HL-60 (cell line): ENCODE measurements at regions not wholly inside any gene's neighbourhood (a gene's known extent, or its start where the extent isn't known, plus 50 kb on each side); places are given as distances from the start of the nearest gene placed in this dataset.

ENCODE experiments used
- DNase-seq, 2 experiments: peaks; one replicate each; pipeline ENCODE4 v3.0.0-alpha.2; 2010 to 2020; ENCODE audit warnings: low read depth in 1 of 2, low spot score in 1 of 2
- H3K27ac ChIP-seq: fragments of 250-450 bp; sonication (Bioruptor Pico); replicated peaks from 2 replicates; pipeline ENCODE4 v1.5.1; 2020; ENCODE audit warnings: mild to moderate bottlenecking, moderate library complexity
- H3K27me3 ChIP-seq: fragments of 250-450 bp; sonication (Bioruptor Pico); 2 replicates; pipeline ENCODE4 v1.5.1; 2021; ENCODE audit warnings: mild to moderate bottlenecking, moderate library complexity; ENCODE audit not compliant: insufficient read depth, poor library complexity, severe bottlenecking
- H3K4me3 ChIP-seq: replicated peaks from 2 replicates; pipeline ENCODE4 v1.5.1; 2011; ENCODE audit warnings: mild to moderate bottlenecking, control low read depth, low read length; ENCODE audit not compliant: insufficient read depth
- GABPA ChIP-seq: IDR thresholded peaks from 2 replicates; pipeline ENCODE4 v1.6.1; 2012; ENCODE audit warnings: low read depth
- POLR2AphosphoS5 ChIP-seq: IDR thresholded peaks from 2 replicates; pipeline ENCODE4 v1.6.1; 2012; ENCODE audit warnings: low read depth
- SPI1 ChIP-seq: IDR thresholded peaks from 2 replicates; pipeline ENCODE4 v1.6.1; 2012; ENCODE audit warnings: low read depth, mild to moderate bottlenecking, borderline replicate concordance
- TF ChIP-seq, protein P1 (sequence below): IDR thresholded peaks from one replicate; pipeline ENCODE4 v1.5.1; 2011; ENCODE audit warnings: low read length, control low read depth, inconsistent platforms; ENCODE audit not compliant: insufficient read depth
- TF ChIP-seq, protein P2 (sequence below): IDR thresholded peaks from 2 replicates; pipeline ENCODE4 v1.6.1; 2012; ENCODE audit warnings: low read depth; ENCODE audit not compliant: insufficient replicate concordance

DNA sequence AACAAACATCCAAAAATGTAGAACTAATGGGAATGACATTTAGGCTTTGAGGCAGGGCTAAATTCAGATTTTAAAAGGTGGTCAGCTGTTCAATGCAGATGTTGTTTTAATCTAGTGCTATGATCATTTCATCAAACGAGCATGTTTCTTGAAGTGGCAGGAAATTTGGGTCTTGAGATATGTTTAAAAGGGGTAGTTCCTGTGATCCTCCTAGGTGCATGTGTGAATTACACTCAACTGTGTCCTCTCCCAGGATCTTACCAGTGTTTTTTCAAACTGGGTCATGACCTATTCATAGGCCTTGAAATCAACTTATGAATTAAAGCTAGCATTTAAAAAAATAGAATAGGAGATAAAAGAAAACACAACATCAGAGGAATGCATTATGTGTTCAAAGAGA is 57.4 kb upstream of the ACMSD start:
- Histone ChIP-seq H3K4me3 (no peak overlapping the region), H3K27ac (no peak overlapping the region), H3K27me3 (no peaks in the 10 kb centered on the region)
- TF ChIP-seq, protein P1, sequence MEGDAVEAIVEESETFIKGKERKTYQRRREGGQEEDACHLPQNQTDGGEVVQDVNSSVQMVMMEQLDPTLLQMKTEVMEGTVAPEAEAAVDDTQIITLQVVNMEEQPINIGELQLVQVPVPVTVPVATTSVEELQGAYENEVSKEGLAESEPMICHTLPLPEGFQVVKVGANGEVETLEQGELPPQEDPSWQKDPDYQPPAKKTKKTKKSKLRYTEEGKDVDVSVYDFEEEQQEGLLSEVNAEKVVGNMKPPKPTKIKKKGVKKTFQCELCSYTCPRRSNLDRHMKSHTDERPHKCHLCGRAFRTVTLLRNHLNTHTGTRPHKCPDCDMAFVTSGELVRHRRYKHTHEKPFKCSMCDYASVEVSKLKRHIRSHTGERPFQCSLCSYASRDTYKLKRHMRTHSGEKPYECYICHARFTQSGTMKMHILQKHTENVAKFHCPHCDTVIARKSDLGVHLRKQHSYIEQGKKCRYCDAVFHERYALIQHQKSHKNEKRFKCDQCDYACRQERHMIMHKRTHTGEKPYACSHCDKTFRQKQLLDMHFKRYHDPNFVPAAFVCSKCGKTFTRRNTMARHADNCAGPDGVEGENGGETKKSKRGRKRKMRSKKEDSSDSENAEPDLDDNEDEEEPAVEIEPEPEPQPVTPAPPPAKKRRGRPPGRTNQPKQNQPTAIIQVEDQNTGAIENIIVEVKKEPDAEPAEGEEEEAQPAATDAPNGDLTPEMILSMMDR = no peak
- TF ChIP-seq POLR2AphosphoS5 = no peak
- TF ChIP-seq GABPA = no peak
- no peak for TF ChIP-seq SPI1
- TF ChIP-seq, protein P2, sequence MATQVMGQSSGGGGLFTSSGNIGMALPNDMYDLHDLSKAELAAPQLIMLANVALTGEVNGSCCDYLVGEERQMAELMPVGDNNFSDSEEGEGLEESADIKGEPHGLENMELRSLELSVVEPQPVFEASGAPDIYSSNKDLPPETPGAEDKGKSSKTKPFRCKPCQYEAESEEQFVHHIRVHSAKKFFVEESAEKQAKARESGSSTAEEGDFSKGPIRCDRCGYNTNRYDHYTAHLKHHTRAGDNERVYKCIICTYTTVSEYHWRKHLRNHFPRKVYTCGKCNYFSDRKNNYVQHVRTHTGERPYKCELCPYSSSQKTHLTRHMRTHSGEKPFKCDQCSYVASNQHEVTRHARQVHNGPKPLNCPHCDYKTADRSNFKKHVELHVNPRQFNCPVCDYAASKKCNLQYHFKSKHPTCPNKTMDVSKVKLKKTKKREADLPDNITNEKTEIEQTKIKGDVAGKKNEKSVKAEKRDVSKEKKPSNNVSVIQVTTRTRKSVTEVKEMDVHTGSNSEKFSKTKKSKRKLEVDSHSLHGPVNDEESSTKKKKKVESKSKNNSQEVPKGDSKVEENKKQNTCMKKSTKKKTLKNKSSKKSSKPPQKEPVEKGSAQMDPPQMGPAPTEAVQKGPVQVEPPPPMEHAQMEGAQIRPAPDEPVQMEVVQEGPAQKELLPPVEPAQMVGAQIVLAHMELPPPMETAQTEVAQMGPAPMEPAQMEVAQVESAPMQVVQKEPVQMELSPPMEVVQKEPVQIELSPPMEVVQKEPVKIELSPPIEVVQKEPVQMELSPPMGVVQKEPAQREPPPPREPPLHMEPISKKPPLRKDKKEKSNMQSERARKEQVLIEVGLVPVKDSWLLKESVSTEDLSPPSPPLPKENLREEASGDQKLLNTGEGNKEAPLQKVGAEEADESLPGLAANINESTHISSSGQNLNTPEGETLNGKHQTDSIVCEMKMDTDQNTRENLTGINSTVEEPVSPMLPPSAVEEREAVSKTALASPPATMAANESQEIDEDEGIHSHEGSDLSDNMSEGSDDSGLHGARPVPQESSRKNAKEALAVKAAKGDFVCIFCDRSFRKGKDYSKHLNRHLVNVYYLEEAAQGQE = no peak
- no peak for DNase-seq

DNA sequence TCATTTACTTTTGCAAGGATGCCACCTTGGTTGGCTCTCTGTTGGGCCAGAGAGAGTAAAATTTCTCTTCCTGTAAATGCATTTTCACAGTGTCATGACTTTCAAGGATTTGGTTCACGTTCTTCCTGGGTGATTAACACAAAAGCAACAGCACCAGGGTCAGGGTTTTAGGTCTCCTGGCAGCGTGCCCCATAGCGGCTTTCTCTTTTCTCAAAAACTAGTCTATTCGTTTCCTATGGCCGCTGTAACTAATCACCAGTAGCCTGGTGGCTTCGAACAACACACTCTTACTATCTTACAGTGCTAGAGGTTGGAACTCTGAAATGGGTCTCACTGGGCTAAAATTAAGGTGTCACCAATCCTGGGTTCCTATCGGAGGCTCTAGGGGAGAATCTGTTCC is 56.3 kb upstream of the ACMSD start:
- no peaks in the 10 kb centered on the region for H3K27me3 ChIP-seq
- no peak for DNase-seq
- TF ChIP-seq GABPA = no peak
- no peak overlapping the region for H3K27ac ChIP-seq
- no peak overlapping the region for H3K4me3 ChIP-seq

DNA sequence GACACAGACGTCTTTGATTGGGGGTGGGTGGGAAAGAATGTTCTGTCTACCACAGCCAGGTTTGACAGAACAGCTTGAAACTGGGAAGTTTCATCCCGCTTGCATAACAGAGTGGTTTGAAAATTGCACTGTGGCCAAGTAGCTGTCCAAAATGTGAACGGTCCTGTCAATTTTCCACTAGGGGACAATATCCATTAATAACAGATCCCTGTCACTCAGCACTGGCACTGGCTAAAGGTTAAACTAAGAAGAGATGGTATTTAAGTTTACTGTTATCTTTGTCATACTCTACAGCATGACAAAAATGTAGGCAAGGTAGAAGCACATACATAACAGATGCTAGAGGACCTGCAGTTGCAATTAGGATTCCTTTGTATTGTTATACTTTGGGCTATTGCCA is 55.6 kb upstream of the ACMSD start:
- H3K27ac ChIP-seq = no peak overlapping the region
- no peak for TF ChIP-seq SPI1
- TF ChIP-seq, protein P1 = no peak
- TF ChIP-seq, protein P2 = peak; percentile 80
- TF ChIP-seq GABPA = no peak
- no peaks in the 10 kb centered on the region for H3K27me3 ChIP-seq
- no peak overlapping the region for H3K4me3 ChIP-seq
- DNase-seq = peak; percentile 18 to 58

DNA sequence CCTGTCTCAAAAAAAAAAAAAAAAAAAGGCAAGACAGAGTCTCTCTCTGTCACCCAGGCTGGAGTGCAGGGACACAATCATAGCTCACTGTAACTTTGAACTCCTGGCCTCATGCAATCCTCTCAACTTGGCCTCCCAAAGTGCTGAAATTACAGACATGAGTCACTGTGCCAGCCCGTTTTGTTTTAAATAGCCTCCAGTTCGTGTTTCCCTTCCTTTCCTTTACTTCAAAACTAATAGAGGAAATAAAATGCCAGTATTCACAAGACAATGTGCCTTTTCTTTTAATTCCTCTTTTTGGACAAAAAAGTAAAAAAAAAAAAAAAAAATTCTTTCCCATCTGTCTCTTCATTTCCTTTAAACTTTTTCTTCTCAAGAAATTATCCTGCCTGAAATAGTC is 54.5 kb upstream of the ACMSD start:
- H3K27ac ChIP-seq = no peak overlapping the region
- TF ChIP-seq POLR2AphosphoS5 (no peak), GABPA (no peak), SPI1 (no peak)
- TF ChIP-seq, protein P2 = no peak
- TF ChIP-seq, protein P1 = no peak
- H3K4me3 ChIP-seq = no peak overlapping the region
- H3K27me3 ChIP-seq = no peaks in the 10 kb centered on the region
- DNase-seq = no peak
